Motor neuron (in vitro differentiated cells): ENCODE measurements at regions not wholly inside any gene's neighbourhood (a gene's known extent, or its start where the extent isn't known, plus 50 kb on each side); places are given as distances from the start of the nearest gene placed in this dataset.

Experiments used
- ATAC-seq, 8 experiments: fragments of 200-7000 bp; cut with Tn5 transposase; replicated peaks in 6 of 8; 2 replicates each; pipeline ENCODE4 v1.8.0; 2021; ENCODE audit warnings: mild to moderate bottlenecking in 8 of 8, moderate library complexity in 8 of 8
- H3K27ac ChIP-seq, 2 donors: fragments of 250-450 bp; sonication (Bioruptor Pico); 2 replicates each; pipeline ENCODE4 v1.9.0; 2021; ENCODE audit warnings: antibody characterized with exemption in 2 of 2, mild to moderate bottlenecking in 2 of 2, moderate library complexity in 1 of 2
- H3K4me1 ChIP-seq, 2 donors: fragments of 250-450 bp; sonication (Bioruptor Pico); replicated peaks in 1 of 2; 2 replicates each; pipeline ENCODE4 v1.6.1; 2021; ENCODE audit warnings: antibody characterized with exemption in 2 of 2, mild to moderate bottlenecking in 2 of 2, moderate library complexity in 1 of 2
- H3K4me3 ChIP-seq, 5 donors: fragments of 250-450 bp; sonication (Bioruptor Pico); 2 replicates each; pipeline ENCODE4 v1.9.0; 2021; ENCODE audit warnings: antibody characterized with exemption in 5 of 5, mild to moderate bottlenecking in 5 of 5, moderate library complexity in 4 of 5
- WGBS, 10 experiments: fragments of 450-650 bp; shearing (Covaris generic); methylation state at CpG; one replicate each; pipeline ENCODE4 v1.0.0; 2022; 5-methylcytosine and 5-hydroxymethylcytosine counted together
- in situ Hi-C, 9 experiments: fragments of 400-800 bp; cut with MboI; loops; one replicate each; pipeline ENCODE4 v1.15.0; 2021; ENCODE audit warnings: low sequenced_read_pairs in 9 of 9, low pct_unique_long_range_greater_than_20kb in 2 of 9; ENCODE audit not compliant: unreplicated experiment in 9 of 9

GRCh38 chr4:170770664-170771063 lies 680.9 kb upstream of the AADAT start:
- Histone ChIP-seq H3K27ac (no peak overlapping the region), H3K4me1 (no peaks in the 10 kb centered on the region), H3K4me3 (no peak overlapping the region)
- ATAC-seq: peak in 2 of 8 experiments; percentile 53 to 65
- 0 to 89% (median 69%) methylated on average over 2 of the region's 2 CpGs; no CpG with 5 or more reads in 2 of the 10 experiments for WGBS, 10 experiments
- in situ Hi-C loops: no loop called here

DNA sequence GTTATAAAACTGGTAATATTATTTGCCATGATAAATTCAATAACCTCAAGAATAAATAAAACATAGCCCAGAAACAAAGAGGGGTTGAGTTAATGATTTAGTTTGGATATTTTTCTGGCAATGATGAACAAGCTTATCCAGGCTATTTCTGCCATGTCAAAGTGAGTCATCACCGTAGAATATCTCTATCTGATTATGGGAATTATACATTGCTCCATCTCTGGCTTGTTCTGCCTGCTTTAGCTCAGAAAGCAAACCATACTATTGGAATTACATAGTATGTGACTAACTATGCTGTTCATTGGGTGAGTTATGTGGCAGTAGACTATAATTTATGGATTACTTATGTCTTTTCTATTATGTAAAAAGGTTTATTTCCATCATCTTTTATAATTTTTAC lies 680.1 kb upstream of the AADAT start:
- H3K4me1 ChIP-seq: no peaks in the 10 kb centered on the region
- no peak overlapping the region for H3K27ac ChIP-seq
- ATAC-seq: peak in 4 of 8 experiments; percentile 22 to 85 (median 54)
- in situ Hi-C loops: no loop called here
- H3K4me3 ChIP-seq: no peak overlapping the region
- WGBS, 10 experiments: 0 to 100% (median 62%) methylated on average over 1 of the region's 1 CpG; no CpG with 5 or more reads in 2 of the 10 experiments

DNA sequence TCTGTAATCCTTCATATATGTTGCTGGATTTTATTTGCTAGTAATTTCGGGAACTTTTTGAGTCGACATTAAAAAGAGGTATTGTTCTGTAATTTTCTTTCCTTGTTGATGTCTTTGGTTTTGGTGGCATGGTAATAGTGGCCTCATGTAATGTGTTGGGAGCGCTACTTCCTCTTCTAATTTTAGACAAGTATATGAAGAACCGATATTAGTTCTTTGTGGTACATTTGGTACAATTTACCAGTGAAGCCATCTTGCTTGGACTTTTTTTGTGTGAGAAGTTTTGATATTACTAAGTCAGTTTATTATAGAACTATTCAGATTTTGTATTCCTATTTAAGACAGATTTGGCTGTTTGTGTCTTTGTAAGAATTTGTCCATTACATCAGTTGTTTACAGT lies 669.2 kb upstream of the AADAT start:
- H3K27ac ChIP-seq: no peak overlapping the region
- no peak overlapping the region for H3K4me3 ChIP-seq
- no peak for ATAC-seq
- in situ Hi-C loops: no loop called here
- WGBS, 10 experiments: 14 to 100% (median 81%) methylated on average over 1 to 4 of the region's 4 CpGs
- no peaks in the 10 kb centered on the region for H3K4me1 ChIP-seq

DNA sequence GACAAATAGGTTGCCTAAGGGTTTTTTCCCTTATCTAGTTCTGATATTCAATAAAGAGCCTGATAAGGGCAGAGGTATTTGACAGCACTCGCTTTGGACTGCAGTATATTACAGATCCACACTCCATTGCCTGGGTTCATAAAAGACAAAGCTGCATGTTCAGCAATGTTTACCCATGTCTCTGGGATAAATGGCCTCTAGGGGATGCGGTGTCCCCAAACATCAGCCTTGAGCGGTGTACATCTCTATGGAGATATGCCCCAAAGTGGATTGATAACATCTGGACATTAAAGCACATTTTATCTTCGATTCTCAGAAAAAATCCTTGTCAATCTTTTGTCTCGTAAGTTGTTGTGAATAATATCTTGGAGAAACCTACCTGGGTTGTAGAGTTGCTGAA lies 660.8 kb upstream of the AADAT start:
- Histone ChIP-seq H3K4me3 (no peak overlapping the region), H3K4me1 (peaks cover 0 to 4% of the 10 kb centered on the region in 2 donors), H3K27ac (no peak overlapping the region)
- 17 to 100% (median 73%) methylated on average over 1 to 5 of the region's 5 CpGs; no CpG with 5 or more reads in 1 of the 10 experiments for WGBS, 10 experiments
- ATAC-seq: no peak
- in situ Hi-C loops: no loop called here

- no peak overlapping the region for H3K27ac ChIP-seq
- in situ Hi-C loops: no loop called here
- H3K4me3 ChIP-seq: no peak overlapping the region
- peaks cover 0 to 4% of the 10 kb centered on the region in 2 donors for H3K4me1 ChIP-seq
- no peak for ATAC-seq
- WGBS, 10 experiments: 13 to 78% (median 59%) methylated on average over 1 of the region's 2 CpGs; no CpG with 5 or more reads in 6 of the 10 experiments
Measured at GRCh38 chr4:170748975-170749374, 659.2 kb upstream of the AADAT start.

GRCh38 chr4:170743633-170744032 lies 653.9 kb upstream of the AADAT start:
- Histone ChIP-seq H3K4me3 (no peak overlapping the region), H3K4me1 (no peaks in the 10 kb centered on the region), H3K27ac (no peak overlapping the region)
- in situ Hi-C loops: no loop called here
- WGBS, 10 experiments: 19 to 100% (median 88%) methylated on average over 2 to 13 of the region's 13 CpGs; no CpG with 5 or more reads in 1 of the 10 experiments
- no peak for ATAC-seq

DNA sequence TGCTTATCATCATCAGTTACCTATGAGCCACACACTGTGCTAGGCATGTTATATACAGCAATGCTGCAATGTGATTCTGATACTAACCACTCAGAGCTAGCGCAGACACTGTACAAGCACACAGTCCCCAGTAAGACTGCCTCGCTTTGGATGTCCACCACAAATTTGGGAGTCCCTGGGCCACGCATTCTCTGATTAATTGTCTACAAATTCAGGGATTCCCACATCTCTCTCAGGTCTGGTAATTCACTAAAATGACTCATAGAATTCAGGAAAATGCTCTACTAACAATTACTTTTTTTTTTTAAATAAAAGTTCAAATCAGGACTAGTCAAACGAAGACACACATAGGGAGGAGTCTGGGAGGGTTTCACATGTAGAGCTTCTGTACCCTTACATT lies 652.1 kb upstream of the AADAT start:
- ATAC-seq: no peak
- Histone ChIP-seq H3K4me3 (no peak overlapping the region), H3K27ac (no peak overlapping the region), H3K4me1 (no peaks in the 10 kb centered on the region)
- WGBS, 10 experiments: 4 to 100% (median 90%) methylated on average over 1 to 4 of the region's 4 CpGs; no CpG with 5 or more reads in 1 of the 10 experiments
- in situ Hi-C loops: no loop called here

DNA sequence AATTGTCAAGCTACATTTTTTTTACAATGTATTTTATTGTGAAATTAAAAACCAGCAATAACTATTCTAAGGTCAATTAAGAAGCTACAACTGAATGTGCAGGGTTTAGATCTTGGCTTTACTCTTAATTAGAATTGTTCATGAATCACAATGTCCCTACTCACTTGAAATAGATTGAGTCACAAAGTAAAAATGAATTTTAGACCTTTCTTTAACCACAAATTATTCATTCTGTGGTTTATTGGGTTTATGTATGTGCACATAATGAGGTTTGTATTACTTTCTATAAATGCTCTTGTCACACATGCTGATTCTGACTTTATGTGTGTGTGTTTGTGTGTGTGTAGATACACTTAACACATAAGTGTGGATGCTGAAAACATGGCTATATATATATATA lies 647.0 kb upstream of the AADAT start:
- Histone ChIP-seq H3K4me1 (peaks cover 0 to 9% of the 10 kb centered on the region in 2 donors), H3K27ac (no peak overlapping the region), H3K4me3 (no peak overlapping the region)
- in situ Hi-C loops: no loop called here
- no peak for ATAC-seq

GRCh38 chr4:170729897-170730296 lies 640.1 kb upstream of the AADAT start:
- in situ Hi-C loops: no loop called here
- no peak overlapping the region for H3K27ac ChIP-seq
- peaks cover 0 to 6% of the 10 kb centered on the region in 2 donors for H3K4me1 ChIP-seq
- WGBS, 10 experiments: 19 to 100% (median 73%) methylated on average over 1 to 3 of the region's 3 CpGs; no CpG with 5 or more reads in 2 of the 10 experiments
- ATAC-seq: no peak
- H3K4me3 ChIP-seq: no peak overlapping the region

- no peak for ATAC-seq
- Histone ChIP-seq H3K4me3 (no peak overlapping the region), H3K27ac (no peak overlapping the region), H3K4me1 (peaks cover 0 to under 1% of the 10 kb centered on the region in 2 donors)
- 0 to 87% (median 20%) methylated on average over 1 to 4 of the region's 4 CpGs; no CpG with 5 or more reads in 3 of the 10 experiments for WGBS, 10 experiments
- in situ Hi-C loops: no loop called here
Measured at GRCh38 chr4:170729236-170729635, 639.5 kb upstream of the AADAT start.

- H3K4me3 ChIP-seq: no peak overlapping the region
- no peak for ATAC-seq
- H3K4me1 ChIP-seq: no peaks in the 10 kb centered on the region
- in situ Hi-C loops: no loop called here
- WGBS, 10 experiments: 0 to 100% (median 86%) methylated on average over 1 of the region's 1 CpG; no CpG with 5 or more reads in 3 of the 10 experiments
- H3K27ac ChIP-seq: no peak overlapping the region
Measured at GRCh38 chr4:170724191-170724590, 634.4 kb upstream of the AADAT start.

DNA sequence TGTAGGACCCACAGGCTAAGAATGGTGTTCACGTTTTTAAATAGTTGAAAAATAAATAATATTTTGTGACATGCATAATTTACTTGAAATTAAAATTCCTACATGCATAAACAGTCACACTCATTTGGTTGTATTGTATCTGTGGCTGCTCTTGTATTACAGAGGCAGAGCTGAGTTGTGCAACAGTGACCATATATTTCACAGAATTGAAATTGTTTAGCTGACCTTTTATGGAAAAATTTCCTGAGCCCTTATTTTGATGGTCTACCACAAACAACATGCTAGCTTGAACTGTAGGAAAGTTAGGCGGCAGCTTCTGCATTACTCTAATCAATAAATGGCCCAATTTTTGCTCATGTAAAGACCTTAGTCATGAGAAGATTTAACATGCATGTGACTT lies 633.4 kb upstream of the AADAT start:
- WGBS, 10 experiments: 0 to 100% (median 67%) methylated on average over 1 to 2 of the region's 2 CpGs; no CpG with 5 or more reads in 3 of the 10 experiments
- Histone ChIP-seq H3K27ac (no peak overlapping the region), H3K4me1 (no peaks in the 10 kb centered on the region), H3K4me3 (no peak overlapping the region)
- ATAC-seq: no peak
- in situ Hi-C loops: no loop called here

DNA sequence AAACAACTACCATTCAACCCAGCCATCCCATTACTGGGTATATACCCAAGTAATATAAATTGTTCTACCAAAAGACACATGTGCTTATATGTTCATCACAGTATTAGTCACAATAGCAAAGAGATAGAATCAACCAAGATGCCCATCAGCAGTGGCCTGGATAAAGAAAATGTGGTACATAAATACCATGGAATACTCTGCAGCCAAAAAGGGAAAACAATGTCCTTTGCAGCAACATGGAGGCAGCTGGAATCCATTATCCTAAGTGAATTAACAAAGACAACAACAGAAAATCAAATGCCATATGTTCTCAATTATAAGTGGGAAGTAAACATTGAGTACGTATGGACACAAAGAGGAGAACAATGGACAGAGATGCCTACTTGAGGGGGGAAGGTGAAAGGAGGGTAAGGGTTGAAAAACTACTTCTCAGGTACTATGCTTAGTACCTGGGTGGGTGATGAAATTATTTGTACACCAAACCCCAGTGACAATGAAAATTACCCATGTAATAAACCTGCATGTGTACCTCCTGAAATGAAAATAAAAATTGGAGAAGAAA lies 632.1 kb upstream of the AADAT start:
- no peak for ATAC-seq
- Histone ChIP-seq H3K4me1 (no peaks in the 10 kb centered on the region), H3K4me3 (no peak overlapping the region), H3K27ac (no peak overlapping the region)
- 0 to 100% (median 82%) methylated on average over 1 of the region's 1 CpG for WGBS, 10 experiments
- in situ Hi-C loops: no loop called here

- no peak for ATAC-seq
- in situ Hi-C loops: no loop called here
Measured at GRCh38 chr4:170716868-170717267, 627.1 kb upstream of the AADAT start.

More at GRCh38 chr4:170716868-170717267, 627.1 kb upstream of the AADAT start:
- 0 to 100% (median 89%) methylated on average over 1 of the region's 1 CpG for WGBS, 10 experiments
- no peak overlapping the region for H3K27ac ChIP-seq
- H3K4me1 ChIP-seq: no peaks in the 10 kb centered on the region
- no peak overlapping the region for H3K4me3 ChIP-seq
